HG02981 (cell line): ENCODE measurements at regions not wholly inside any gene's neighbourhood (a gene's known extent, or its start where the extent isn't known, plus 50 kb on each side); places are given as distances from the start of the nearest gene placed in this dataset.

ENCODE experiments used
- ATAC-seq: cut with Tn5 transposase; IDR thresholded peaks from one replicate; pipeline ENCODE4 v1.9.1; 2021; ENCODE audit warnings: mild to moderate bottlenecking, moderate library complexity; ENCODE audit not compliant: unreplicated experiment

DNA sequence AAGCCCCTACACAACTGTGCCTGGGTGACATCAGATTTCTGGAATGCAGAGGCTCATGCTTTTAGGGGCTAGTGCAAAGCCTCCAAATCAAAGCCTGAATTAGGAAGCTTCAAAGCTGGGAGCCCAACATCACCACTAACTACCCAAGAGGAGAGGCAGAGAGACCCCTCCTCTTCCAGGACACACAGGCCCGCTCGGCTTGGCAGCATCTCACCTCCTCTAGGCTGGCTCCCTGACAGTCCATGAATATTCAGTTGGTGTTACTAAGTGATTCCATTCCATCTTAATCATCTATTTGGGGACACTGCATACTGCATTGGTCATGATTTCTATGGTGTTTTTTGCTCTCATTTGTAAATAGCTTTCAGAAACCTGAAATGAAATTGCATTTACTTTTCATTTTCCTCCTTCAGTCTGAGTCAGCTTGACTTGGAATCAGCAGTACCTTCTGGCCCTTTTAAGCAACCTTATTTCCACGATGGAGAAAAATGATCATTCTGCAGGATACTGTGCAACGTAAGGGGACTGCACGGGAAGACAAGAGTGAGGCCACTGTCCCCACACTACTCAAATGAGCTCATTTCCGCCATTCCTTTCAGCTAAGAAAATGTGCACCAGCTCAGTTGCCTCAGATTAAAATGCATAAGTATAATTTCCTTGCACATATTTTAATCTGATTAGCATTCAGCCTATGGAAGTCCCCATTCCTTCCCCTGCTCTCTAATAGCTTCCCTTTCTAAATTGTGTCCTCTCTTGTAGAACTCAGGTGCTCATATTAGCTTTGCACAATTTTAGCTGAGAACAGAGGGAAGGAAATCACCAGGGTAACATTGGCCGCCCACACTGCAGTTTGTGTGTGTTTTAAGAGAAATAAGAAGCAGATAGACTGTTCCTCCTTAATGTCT lies 219.9 kb downstream of the RFC3 start:
- no peak for ATAC-seq

DNA sequence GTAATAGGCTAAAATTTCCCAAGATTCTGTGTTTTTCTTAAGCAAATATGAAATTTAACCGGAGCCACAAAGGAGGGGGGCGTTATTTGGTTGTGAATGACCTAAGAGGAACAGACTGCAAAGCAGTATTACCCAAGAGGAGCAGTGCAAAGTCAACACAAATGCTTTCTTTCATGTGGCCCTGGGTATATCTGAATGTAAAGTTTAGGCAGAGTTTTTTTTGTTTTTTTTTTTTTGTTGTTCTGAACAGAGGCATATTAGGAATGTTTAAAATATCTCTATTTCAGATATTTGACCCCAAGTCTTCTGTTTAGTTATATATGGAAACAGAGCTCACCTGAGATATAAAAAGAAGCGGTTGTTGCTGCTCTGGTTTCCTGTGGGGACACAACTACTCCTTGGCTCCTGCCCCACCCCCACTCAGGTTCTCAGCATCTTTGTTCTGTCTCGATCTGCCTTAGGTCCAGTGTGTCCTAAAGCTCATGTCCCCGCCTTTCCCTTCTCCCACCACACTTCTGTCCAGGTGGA lies 220.7 kb downstream of the RFC3 start:
- no peak for ATAC-seq

GRCh38 chr13:34039678-34040077 lies 221.7 kb downstream of the RFC3 start:
- no peak for ATAC-seq

DNA sequence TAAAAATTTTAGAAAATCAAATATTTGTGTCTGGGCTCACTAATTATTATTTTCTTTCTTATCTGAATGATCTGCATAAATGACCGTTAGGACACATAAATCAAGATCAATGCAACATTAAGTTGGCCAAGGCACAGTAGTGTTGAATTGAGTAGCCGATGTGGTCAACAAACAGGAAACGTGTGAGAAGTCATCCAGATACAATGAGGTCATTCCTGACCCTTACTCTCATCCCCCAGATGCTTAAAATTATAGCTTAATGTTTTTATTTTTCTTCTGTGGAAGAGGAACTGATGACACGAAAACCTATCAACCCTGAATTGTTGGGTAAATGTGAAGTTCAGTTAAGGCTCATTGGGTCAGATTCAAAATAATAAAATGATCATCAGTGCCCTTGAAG lies 222.9 kb downstream of the RFC3 start:
- ATAC-seq: no peak

DNA sequence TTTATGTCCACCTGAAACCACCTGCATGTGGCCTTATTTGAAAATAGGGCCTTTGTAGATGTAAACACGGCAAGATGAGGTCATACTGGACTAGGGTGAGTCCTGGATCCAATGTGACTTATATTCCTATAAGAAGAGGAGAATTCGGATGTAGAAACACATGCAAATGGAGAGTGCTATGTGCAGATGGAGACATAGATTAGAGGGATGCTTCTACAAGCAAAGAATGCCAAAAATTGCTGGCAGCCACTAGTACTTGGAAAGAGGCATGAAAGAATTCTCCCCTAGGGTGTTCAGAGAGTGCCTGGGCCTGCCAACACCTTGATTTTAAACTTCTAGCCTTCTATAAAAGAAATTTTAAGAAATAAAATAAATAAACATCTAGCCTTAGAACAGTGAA lies 226.1 kb downstream of the RFC3 start:
- no peak for ATAC-seq

DNA sequence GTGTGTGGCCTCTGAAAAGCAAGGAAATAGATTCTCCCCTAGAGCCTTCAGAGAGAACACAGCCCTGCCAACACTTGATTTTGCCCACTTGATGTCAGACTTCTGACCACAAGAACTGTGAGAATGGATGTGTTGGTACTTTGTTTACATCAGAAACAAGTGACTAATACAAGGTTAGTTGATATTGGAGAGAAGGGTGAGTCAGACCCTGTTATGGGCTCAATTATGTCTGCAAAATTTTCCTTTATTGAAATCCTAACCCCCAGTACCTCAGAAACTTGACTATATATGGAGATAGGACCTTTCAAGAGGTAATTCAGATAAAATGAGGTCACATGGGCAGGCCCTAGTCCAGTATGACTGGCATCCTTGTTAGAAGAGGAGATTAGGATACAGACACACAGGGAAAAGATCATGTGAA lies 226.7 kb downstream of the RFC3 start:
- no peak for ATAC-seq

GRCh38 chr13:34046457-34046856 lies 228.5 kb downstream of the RFC3 start:
- ATAC-seq: no peak

DNA sequence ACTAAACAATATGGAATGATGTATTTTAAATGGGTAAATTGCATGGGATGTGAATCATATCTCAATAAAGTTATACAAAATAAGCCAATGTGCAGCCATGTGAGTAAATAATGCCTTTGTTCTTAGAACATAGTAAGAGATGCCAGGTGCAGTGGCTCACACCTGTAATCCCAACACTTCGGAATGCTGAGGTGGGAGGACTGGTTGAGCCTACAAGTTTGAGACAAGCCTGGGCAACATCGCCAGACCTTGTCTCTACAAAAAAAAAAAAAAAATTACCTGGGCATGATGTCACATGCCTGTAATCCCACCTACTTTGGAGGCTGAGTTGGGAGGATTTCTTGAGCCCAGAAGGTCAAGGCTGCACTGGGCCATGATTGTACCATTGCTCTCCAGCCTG lies 230.7 kb downstream of the RFC3 start:
- ATAC-seq: no peak

DNA sequence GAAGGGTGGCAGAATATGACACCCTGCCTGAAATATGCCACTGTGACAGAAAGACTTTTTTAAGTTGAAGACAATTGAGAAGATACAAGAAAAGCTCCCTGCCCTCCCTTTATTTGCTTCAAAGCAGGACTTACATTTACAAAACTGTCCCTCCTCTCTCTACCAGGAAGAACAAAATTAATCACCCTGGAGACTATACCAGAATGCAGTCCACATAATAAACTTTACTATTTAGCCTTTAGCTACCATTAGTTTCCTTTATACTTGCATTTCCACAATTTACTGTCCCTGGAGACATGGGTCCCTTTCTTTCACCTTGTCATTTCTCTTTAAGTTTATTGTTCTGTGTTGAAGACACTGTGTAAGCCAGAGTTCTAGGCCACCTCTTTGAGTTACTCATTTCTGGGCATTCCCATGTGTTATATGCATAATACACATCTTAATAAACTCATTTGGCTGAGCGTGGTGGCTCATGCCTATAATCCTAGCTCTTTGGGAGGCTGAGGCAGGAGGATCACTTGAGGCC lies 238.8 kb downstream of the RFC3 start:
- no peak for ATAC-seq

GRCh38 chr13:34064456-34065205 lies 246.7 kb downstream of the RFC3 start:
- no peak for ATAC-seq

DNA sequence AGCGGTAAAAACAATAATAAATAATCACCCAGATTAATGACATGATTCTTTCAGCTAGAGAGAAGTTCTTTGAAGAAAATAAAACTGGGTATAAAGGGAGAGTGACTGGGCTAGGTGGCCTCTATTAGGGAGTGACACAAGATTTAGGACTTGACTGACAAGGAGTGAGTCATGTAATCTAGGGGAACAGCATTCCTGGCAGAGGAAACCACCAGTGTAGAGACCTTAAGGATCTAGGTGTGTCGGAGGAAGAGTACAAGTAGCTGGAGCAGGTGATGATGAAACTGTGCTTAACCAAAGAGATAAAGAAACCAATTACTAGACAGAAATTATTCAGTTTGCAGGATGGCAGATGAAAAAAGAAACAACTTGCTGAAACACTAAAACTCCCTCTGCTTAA lies 248.0 kb downstream of the RFC3 start:
- ATAC-seq: no peak

DNA sequence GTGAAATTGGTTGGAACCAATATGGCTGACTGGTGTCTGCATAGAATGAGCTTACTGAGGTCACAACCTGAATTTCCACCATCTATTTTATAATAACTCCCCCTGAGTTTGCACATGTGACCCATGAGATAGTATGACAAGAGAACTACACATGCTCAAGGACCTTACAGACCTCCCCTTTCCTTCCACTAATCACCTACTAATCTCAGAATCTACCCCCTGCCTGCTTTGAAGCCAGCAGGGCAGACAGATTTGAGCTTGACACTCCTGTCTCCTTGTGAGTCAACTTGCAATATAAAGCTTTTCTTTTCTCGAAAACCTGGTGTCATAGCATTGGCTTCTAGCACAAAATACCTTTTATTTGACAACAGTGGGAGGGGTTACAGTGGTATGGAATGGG lies 248.4 kb downstream of the RFC3 start:
- no peak for ATAC-seq

DNA sequence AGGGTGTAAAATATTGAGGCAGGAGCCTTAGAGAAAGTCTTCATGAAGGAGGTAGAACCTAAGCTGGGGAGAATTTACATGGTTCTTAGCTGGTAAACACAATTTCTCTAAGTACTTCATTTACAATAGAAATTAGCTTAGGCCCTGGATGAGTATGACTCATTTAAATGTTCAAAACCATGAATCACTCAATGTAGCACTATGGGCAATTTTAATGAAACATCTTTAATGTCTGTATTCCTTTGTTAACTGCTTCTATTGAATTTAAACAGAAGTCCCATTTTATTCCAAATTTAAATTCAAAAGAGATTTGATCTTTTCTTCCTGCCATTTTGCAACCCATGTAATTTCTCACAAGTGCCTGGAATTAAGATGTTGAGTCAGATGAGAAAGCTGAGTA lies 252.1 kb downstream of the RFC3 start:
- ATAC-seq: no peak

GRCh38 chr13:34070544-34071303 lies 252.8 kb downstream of the RFC3 start:
- no peak for ATAC-seq

DNA sequence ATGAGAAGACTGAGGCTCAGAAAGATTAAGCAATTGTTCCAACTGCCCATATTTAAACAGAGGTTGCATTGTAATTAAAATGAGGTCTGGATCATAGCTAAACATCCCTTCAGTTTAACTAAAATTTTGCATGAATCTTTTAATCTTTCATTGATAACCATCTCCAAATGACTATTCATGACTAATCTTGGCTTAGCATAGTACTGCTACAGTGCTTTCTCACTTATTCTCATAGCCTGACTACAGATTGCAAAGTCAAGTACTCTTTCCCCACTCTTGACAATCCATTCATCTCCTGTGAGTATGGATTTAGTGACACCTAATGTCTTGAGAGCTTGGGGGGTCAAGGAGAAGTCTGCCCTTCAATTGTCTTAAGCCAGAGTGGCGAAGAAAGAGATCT lies 258.4 kb downstream of the RFC3 start:
- no peak for ATAC-seq

- no peak for ATAC-seq
Observed at GRCh38 chr13:34076943-34077703, 259.2 kb downstream of the RFC3 start.

GRCh38 chr13:34078334-34078999 lies 260.5 kb downstream of the RFC3 start:
- no peak for ATAC-seq

DNA sequence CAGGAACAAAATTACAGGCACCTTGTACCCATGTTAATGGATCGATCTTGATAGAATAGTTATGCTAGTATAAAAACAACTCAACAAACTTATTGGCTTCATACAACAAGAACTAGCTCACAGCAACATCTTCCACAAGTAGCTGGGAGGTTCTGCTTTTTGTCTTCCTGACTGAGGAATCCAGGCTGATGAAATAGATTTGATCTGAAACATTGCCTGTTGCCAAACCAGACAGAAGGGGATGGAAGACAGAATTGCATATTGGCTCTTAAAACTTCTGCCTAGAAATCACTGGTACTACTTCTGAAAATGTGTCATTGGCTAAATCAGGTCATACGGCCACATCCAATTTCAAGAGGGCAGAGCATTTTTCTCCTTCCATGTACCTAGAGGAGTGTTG lies 267.3 kb downstream of the RFC3 start:
- no peak for ATAC-seq

DNA sequence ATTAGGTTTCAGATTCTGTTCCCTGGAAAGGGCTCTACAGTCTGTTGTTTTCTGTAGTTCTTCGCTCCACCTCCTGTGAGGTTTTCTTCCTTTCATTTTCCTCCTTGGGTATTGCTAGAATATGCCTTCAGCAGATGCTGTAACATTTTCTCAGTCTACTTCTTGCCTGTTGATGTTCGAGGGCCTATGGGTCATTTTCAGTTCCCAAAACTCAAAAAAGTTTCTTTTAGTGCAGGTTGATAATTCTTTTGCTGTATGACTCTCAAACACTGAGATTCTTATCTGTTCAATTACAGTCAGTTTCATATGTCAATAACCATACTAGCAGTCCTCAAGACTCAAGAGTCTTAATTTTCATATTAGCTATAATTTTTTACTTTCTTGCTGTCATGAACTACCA lies 268.3 kb downstream of the RFC3 start:
- no peak for ATAC-seq

GRCh38 chr13:34087791-34088190 lies 269.8 kb downstream of the RFC3 start:
- no peak for ATAC-seq
